Activated effector memory CD4-positive, alpha-beta T cell treated with Interleukin-2 at 50 U/mL for 16 hours (primary cell): ENCODE measurements at regions not wholly inside any gene's neighbourhood (a gene's known extent, or its start where the extent isn't known, plus 50 kb on each side); places are given as distances from the start of the nearest gene placed in this dataset.

Experiments used
- DNase-seq: peaks from one replicate; pipeline ENCODE4 v3.0.0-alpha.2; 2020

GRCh38 chr7:142385491-142386340 is 127.9 kb upstream of the PRSS58 start:
- no peak for DNase-seq

- DNase-seq: no peak
Observed at GRCh38 chr7:142384493-142384922, 126.7 kb upstream of the PRSS58 start.

- DNase-seq: no peak
Observed at GRCh38 chr7:142383841-142384492, 126.1 kb upstream of the PRSS58 start.

- DNase-seq: no peak
Observed at GRCh38 chr7:142381727-142382390, 124.0 kb upstream of the PRSS58 start.

DNA sequence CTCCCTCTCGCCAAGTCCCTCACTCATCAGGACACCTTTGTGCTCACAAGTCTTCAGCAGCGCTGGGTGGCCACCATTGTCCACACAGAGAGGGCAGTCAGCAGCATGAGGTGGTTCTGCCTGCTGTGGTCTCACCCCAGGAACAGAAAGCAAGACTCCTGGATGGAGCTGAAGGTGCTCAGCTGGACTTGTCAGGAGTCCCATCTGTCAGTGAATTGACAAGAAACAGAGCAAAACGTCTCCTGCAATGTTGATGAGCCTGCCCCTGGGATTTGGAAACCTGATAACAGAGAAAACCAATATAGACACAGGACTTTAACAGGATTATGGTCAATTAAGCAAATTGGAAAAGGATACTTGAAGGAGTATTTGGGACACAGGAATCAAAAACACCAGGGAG is 122.2 kb upstream of the PRSS58 start:
- DNase-seq: no peak

- DNase-seq: no peak
Observed at GRCh38 chr7:142379201-142379885, 121.5 kb upstream of the PRSS58 start.

GRCh38 chr7:142377567-142377966 is 119.7 kb upstream of the PRSS58 start:
- no peak for DNase-seq

- no peak for DNase-seq
Observed at GRCh38 chr7:142376356-142376997, 118.6 kb upstream of the PRSS58 start.

DNA sequence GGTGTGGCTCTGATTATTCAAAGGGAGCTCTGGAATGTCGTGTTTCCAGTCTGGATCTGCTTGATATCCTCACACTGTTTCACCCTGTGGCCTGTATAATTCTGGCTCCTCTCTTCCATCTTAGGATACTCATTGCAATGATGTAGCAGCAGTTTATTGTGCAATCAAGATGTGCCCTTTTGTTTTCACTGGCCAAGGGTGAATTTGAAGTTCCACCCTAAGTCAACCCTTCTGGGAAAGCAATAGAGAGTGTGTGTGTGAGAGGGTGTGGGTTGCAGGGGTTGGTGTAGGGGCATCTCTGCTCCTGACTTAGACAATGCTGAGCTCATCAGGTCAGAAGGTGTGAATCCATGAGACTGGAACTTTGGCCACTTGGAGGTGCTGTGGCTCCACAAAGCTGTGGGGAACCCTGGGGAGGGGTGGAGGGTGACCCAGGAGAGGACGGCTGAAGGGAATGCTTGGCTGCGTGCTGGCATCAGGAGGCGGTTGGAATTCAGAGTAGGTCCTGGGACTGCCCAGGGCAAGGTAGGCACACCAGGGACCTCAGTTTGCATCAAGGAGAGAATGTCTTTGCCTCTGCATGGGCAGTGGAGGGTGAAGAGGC is 118.0 kb upstream of the PRSS58 start:
- DNase-seq: no peak

GRCh38 chr7:142372727-142373126 is 114.9 kb upstream of the PRSS58 start:
- no peak for DNase-seq

- no peak for DNase-seq
Observed at GRCh38 chr7:142371586-142372377, 113.9 kb upstream of the PRSS58 start.

DNA sequence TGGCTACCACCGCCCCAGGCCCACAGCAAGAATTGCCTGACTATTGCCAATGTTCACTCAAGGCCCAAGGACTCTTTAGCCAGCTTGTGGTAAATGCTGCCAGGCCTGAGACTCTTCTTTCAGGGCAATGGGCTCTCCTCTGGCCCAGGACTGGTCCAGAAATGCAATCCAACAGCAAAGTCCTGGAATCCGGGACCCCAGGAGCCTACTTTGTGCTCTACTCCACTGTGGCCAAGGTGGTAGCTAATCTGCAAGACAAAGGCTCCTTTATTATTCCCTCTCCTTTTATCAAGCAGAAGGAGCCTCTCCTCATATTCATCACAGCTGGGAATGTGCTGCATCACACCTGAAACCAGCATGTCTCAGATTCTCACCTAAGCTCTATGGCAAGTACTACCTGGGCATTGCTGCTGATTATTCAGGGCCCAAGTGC is 107.6 kb upstream of the PRSS58 start:
- no peak for DNase-seq

DNA sequence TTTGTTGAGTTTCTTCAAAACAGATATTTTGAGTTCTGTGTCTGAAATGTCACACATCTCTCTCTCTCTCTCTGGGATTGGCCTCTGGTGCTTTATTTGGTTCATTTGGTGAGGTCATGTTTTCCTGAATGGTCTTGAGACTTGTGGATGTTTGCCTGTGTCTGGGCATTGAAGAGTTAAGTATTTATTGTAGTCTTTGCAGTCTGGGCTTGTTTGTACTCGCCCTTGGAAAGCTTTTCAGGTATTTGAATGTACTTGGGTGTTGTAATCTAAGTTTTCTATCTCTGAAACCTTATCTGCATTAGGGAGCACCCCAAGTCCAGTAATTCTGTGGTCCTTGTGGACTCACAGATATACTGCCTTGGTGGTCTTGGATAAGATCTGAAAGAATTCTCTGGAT is 106.7 kb upstream of the PRSS58 start:
- DNase-seq: no peak

- no peak for DNase-seq
Observed at GRCh38 chr7:142362349-142362748, 104.5 kb upstream of the PRSS58 start.

- no peak for DNase-seq
Observed at GRCh38 chr7:142359694-142360279, 101.9 kb upstream of the PRSS58 start.

DNA sequence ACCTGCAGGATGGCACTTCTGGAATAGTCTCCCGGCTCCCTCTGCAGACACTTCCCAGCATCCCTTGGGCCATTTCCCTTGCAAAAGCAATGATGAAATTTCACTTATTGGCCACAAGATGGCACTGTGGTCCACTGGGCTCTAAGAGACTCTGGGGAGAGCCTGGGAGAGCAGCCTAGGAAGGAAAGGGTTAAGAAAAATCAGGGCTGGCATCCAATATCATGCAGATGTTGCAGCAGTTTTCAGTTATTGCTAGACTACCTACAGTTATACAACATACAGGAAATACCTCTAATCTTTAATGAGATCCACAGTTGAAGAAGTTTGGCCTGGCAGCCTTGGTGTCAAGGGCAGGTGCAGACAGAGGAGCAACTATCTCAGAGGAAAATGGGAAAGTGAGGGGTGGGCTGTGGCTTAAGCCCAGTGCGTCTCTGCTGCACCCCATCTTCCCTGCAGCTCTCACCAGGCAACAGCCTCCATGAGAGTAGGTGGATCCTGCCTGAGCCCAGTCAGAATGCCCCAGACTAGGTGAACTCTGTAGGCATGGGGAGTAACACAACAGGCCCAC is 100.2 kb upstream of the PRSS58 start:
- no peak for DNase-seq

DNA sequence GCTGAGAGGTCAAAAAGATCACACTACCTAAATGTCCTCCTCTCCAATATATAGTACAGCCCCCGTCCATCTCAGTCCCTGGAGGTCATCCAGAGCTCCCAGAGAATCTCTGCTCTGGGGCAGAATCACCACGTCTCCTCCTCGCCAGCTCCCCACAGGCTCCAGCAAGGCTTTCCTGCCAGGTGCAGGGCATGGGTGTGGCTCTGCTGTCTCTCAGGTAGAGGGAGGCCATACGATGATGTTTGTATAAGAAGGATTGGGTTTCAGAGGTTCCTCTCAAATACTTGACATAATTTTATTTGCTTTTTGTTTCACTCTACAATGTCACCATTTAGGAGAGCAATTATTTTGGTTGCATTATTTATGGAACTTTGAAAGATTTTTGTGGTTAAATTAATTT is 98.3 kb upstream of the PRSS58 start:
- DNase-seq: no peak

- no peak for DNase-seq
Observed at GRCh38 chr7:142355328-142355727, 97.5 kb upstream of the PRSS58 start.

DNA sequence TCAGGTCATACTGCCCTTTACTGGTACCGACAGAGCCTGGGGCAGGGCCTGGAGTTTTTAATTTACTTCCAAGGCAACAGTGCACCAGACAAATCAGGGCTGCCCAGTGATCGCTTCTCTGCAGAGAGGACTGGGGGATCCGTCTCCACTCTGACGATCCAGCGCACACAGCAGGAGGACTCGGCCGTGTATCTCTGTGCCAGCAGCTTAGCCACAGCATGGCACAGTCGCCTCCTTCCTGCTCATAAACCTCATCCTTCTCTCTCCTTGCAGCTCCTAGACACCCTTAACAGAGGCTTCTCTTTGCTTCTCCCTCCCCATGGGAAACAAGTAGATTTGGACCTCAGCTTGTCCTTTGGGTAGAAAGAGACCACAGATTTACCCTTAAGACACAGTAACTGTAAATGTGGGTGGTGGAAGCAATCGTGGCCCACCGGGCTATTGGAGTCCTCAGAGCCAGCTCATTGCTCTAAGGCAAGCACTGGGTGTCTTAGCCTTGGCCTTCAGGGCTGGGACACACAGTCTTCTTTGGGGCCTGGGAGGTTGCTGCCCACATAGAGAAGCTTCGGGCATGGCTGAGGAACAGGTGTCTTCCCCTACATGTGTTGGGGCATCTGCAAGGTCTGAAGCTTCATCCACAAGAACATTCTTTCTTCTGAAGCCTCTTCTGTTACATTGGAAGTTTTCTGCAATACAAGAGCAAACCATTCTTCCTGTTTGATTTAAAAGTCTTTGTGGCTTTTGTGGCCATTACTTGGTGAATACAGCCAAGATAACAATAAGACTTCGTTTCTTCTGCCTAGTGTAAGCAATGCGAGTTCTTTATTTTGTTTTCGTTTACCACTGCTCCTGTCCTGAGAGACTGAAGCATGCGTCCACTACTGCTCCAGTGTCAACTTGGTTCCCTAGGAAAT is 95.5 kb upstream of the PRSS58 start:
- no peak for DNase-seq

GRCh38 chr7:142352543-142352942 is 94.7 kb upstream of the PRSS58 start:
- no peak for DNase-seq
